KMS-11 (cell line): ENCODE measurements at regions not wholly inside any gene's neighbourhood (a gene's known extent, or its start where the extent isn't known, plus 50 kb on each side); places are given as distances from the start of the nearest gene placed in this dataset.

Experiments used
- H2AFZ ChIP-seq: fragments of 200-600 bp; sonication (generic); 2 replicates; pipeline ENCODE4 v1.6.1; 2016; ENCODE audit warnings: antibody characterized with exemption, mixed run types, low read depth
- H3K27ac ChIP-seq: fragments of 200-600 bp; sonication (generic); 2 replicates; pipeline ENCODE4 v1.6.1; 2016; ENCODE audit warnings: mild to moderate bottlenecking, mixed run types
- H3K27me3 ChIP-seq: fragments of 200-600 bp; sonication (generic); 2 replicates; pipeline ENCODE4 v1.6.1; 2017; ENCODE audit warnings: mild to moderate bottlenecking, low read depth, mixed run types, moderate library complexity; ENCODE audit not compliant: insufficient read depth
- H3K36me3 ChIP-seq: fragments of 200-600 bp; sonication (generic); 2 replicates; pipeline ENCODE4 v1.6.1; 2017; ENCODE audit warnings: mild to moderate bottlenecking, mixed run types; ENCODE audit not compliant: insufficient read depth
- H3K4me1 ChIP-seq: fragments of 200-600 bp; sonication (generic); 2 replicates; pipeline ENCODE4 v1.6.1; 2016; ENCODE audit warnings: mild to moderate bottlenecking, low read depth, mixed run types; ENCODE audit not compliant: poor library complexity, severe bottlenecking
- H3K4me2 ChIP-seq: fragments of 200-600 bp; sonication (generic); 2 replicates; pipeline ENCODE4 v1.7.0; 2016; ENCODE audit warnings: mild to moderate bottlenecking, mixed run types
- H3K4me3 ChIP-seq: fragments of 200-600 bp; sonication (generic); IDR thresholded peaks from 2 replicates; pipeline ENCODE4 v1.6.1; 2017; ENCODE audit warnings: low read depth, low read length, mixed read lengths; ENCODE audit not compliant: insufficient read depth
- H3K79me2 ChIP-seq: fragments of 200-600 bp; sonication (generic); 2 replicates; pipeline ENCODE4 v1.6.1; 2016; ENCODE audit warnings: low read depth, mixed run types; ENCODE audit not compliant: insufficient read depth
- H3K9ac ChIP-seq: fragments of 200-600 bp; sonication (generic); 2 replicates; pipeline ENCODE4 v1.6.1; 2016; ENCODE audit warnings: mild to moderate bottlenecking, mixed run types
- H4K20me1 ChIP-seq: fragments of 200-600 bp; sonication (generic); 2 replicates; pipeline ENCODE4 v1.6.1; 2016; ENCODE audit warnings: mild to moderate bottlenecking, mixed run types; ENCODE audit not compliant: insufficient read depth
- CTCF ChIP-seq: fragments of 200-600 bp; sonication (generic); conservative IDR thresholded peaks from 2 replicates; pipeline ENCODE4 v1.6.1; 2017; ENCODE audit warnings: low read depth, mild to moderate bottlenecking, antibody characterized with exemption, low read length, moderate library complexity, mixed read lengths

GRCh38 chr6:14674867-14675648, 557.5 kb downstream of the CD83 start:
- Histone ChIP-seq H3K9ac (no peak overlapping the region), H3K27ac (no peak overlapping the region), H3K27me3 (no peaks in the 10 kb centered on the region), H3K4me1 (no peaks in the 10 kb centered on the region), H3K36me3 (no peaks in the 10 kb centered on the region), H3K79me2 (no peaks in the 10 kb centered on the region), H3K4me3 (no peak overlapping the region), H4K20me1 (no peaks in the 10 kb centered on the region), H2AFZ (no peak overlapping the region), H3K4me2 (no peak overlapping the region)
- no peak for TF ChIP-seq CTCF

GRCh38 chr6:14676064-14676463, 558.5 kb downstream of the CD83 start:
- H3K79me2 ChIP-seq, result no peaks in the 10 kb centered on the region
- no peak overlapping the region for H3K9ac ChIP-seq
- no peak for TF ChIP-seq CTCF
- H3K27me3 ChIP-seq, result no peaks in the 10 kb centered on the region
- no peak overlapping the region for H2AFZ ChIP-seq
- H3K4me2 ChIP-seq, result no peak overlapping the region
- H3K4me1 ChIP-seq, result no peaks in the 10 kb centered on the region
- H3K4me3 ChIP-seq, result no peak overlapping the region
- H4K20me1 ChIP-seq, result no peaks in the 10 kb centered on the region
- H3K27ac ChIP-seq, result no peak overlapping the region
- H3K36me3 ChIP-seq, result no peaks in the 10 kb centered on the region

DNA sequence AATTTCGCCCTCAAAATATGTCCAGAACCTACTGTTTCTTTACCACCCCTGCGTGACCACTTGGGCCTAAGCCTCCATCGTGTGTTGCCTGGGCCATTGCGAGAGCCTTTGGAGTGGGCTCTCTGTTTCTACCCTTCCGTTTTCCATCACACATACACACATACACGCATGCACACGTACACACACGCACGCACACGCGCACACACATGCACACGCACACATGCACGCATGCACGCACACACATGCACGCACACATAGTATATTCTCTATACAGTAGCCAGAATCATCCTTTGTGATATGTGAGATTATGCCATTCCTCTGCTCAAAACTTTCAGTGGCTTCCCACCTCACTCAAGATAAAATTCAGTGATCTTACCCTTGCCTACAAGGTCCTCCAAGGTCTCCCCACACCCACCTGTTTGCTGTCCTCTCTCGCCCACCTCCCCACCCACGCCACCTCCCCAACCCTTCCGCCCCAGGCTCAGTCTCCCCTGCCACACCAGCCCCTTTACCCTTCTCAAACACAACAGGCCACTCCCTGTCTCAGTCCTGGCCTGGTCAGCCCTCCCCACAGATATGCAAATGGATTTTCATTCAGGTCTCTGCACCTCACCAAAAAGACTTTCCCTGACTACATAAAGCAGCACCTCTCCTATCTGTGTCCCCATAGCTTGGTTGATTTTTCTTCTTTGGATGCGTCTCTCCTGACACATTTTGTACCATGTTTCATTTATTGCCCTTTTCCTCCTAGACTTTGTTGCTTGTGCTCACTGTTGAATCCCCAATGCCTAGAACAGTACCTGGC, 559.6 kb downstream of the CD83 start:
- Histone ChIP-seq H2AFZ (no peak overlapping the region), H3K36me3 (no peaks in the 10 kb centered on the region), H3K4me1 (no peaks in the 10 kb centered on the region), H3K4me2 (no peak overlapping the region), H3K79me2 (no peaks in the 10 kb centered on the region), H3K27ac (no peak overlapping the region), H3K4me3 (no peak overlapping the region), H3K9ac (no peak overlapping the region), H3K27me3 (no peaks in the 10 kb centered on the region), H4K20me1 (no peaks in the 10 kb centered on the region)
- TF ChIP-seq CTCF, result no peak

DNA sequence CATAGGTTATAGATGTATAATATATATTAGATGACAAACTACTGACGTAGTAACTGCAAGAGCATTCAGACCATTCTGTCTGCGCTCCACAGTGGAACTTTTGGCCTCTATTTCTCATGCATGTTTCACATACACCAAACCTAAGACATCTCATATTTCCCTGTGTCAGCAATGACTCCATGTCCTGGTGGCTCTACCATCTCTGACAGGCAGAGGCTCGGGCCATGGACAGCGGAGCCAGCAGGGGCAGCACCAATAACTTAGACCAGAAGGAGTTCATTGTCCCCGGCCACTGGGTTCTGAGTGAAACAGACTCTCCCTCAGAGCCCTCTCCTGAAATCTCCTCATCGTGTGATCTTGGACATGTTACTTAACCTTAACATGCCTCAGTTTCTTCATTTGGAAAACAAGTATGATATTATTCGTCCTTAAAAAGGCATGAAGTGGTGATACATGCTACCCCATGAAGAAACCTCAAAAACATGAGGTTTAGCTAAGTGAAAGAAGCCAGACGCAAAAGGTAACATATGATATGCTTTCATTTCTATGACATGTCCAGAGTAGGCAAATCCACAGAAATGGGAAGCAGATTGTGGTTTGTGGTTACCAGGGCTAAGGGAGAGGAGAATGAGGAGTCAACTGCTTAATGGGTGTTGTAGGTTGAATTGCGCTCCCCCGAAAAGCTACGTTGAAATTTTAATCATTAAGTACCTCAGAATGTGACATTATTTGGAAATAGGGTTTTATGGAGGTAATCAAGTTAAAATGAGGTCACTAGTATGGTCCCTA, 564.0 kb upstream of the JARID2 start:
- Histone ChIP-seq H3K27ac (no peak overlapping the region), H3K79me2 (no peaks in the 10 kb centered on the region), H3K4me1 (no peaks in the 10 kb centered on the region), H2AFZ (no peak overlapping the region), H3K9ac (no peak overlapping the region), H3K27me3 (no peaks in the 10 kb centered on the region), H3K4me2 (no peak overlapping the region), H3K36me3 (no peaks in the 10 kb centered on the region), H3K4me3 (no peak overlapping the region), H4K20me1 (no peaks in the 10 kb centered on the region)
- no peak for TF ChIP-seq CTCF
